ENCODE measurements at regions not wholly inside any gene's neighbourhood (a gene's known extent, or its start where the extent isn't known, plus 50 kb on each side); places are given as distances from the start of the nearest gene placed in this dataset.
"Not testable (repeated sequence)": the region's sequence is repeated elsewhere in the genome, so short reads cannot be mapped to it uniquely, and the experiment has no call there.

GRCh38 chr1:45266151-45266801 lies 59.9 kb upstream of the ZSWIM5 start:
- peak in 1 of 2 donors; percentile 87 for DNase-seq (ENCODE audit: low read depth in 1 of 2, low spot score in 1 of 2)
- H3K9me3 ChIP-seq (ENCODE audit: low read depth) = no peaks in the 10 kb centered on the region
- no peak for TF ChIP-seq CTCF (IDR thresholded peaks at IDR 0.05; ENCODE audit: low read depth, low read length)
- H3K4me1 ChIP-seq (ENCODE audit: low read depth) = no peaks in the 10 kb centered on the region
- H3K27ac ChIP-seq = no peak overlapping the region
- H3K4me3 ChIP-seq = no peak overlapping the region
- H3K27me3 ChIP-seq = no peaks in the 10 kb centered on the region
- no peaks in the 10 kb centered on the region for H3K36me3 ChIP-seq

- H3K27ac ChIP-seq; H3K9me3 ChIP-seq (ENCODE audit: low read depth); H3K4me3 ChIP-seq; H3K4me1 ChIP-seq (ENCODE audit: low read depth); DNase-seq (ENCODE audit: low read depth in 1 of 2, low spot score in 1 of 2); H3K36me3 ChIP-seq; H3K27me3 ChIP-seq: not testable (repeated sequence)
These were observed 58.4 kb upstream of the HPDL start for GRCh38 chr1:45268310-45268709.

GRCh38 chr1:45272267-45272666 lies 54.4 kb upstream of the HPDL start:
- not testable (repeated sequence) for H3K27me3 ChIP-seq; H3K9me3 ChIP-seq (ENCODE audit: low read depth); H3K36me3 ChIP-seq; DNase-seq (ENCODE audit: low read depth in 1 of 2, low spot score in 1 of 2); H3K4me1 ChIP-seq (ENCODE audit: low read depth); H3K27ac ChIP-seq; H3K4me3 ChIP-seq

GRCh38 chr1:45272913-45273371 lies 53.8 kb upstream of the HPDL start:
- no peak for TF ChIP-seq CTCF (IDR thresholded peaks at IDR 0.05; ENCODE audit: low read depth, low read length)
- DNase-seq (ENCODE audit: low read depth in 1 of 2, low spot score in 1 of 2) = peak in 1 of 2 donors; percentile 64
- no peaks in the 10 kb centered on the region for H3K36me3 ChIP-seq
- no peaks in the 10 kb centered on the region for H3K27me3 ChIP-seq
- H3K9me3 ChIP-seq (ENCODE audit: low read depth) = no peaks in the 10 kb centered on the region
- no peaks in the 10 kb centered on the region for H3K4me1 ChIP-seq (ENCODE audit: low read depth)
- H3K27ac ChIP-seq = no peak overlapping the region
- no peak overlapping the region for H3K4me3 ChIP-seq

GRCh38 chr1:45275054-45275453 lies 51.6 kb upstream of the HPDL start:
- no peak for TF ChIP-seq CTCF (IDR thresholded peaks at IDR 0.05; ENCODE audit: low read depth, low read length)
- Histone ChIP-seq H3K36me3 (no peaks in the 10 kb centered on the region), H3K9me3 (ENCODE audit: low read depth) (no peaks in the 10 kb centered on the region), H3K4me3 (no peak overlapping the region), H3K27ac (no peak overlapping the region), H3K27me3 (no peaks in the 10 kb centered on the region), H3K4me1 (ENCODE audit: low read depth) (no peaks in the 10 kb centered on the region)
- DNase-seq (ENCODE audit: low read depth in 1 of 2, low spot score in 1 of 2) = peak in 1 of 2 donors; percentile 10
